ENCODE measurements at regions not wholly inside any gene's neighbourhood (a gene's known extent, or its start where the extent isn't known, plus 50 kb on each side); places are given as distances from the start of the nearest gene placed in this dataset.
A peak's percentile ranks its signal among the peaks of the same experiment; 100 is the strongest.

DNA sequence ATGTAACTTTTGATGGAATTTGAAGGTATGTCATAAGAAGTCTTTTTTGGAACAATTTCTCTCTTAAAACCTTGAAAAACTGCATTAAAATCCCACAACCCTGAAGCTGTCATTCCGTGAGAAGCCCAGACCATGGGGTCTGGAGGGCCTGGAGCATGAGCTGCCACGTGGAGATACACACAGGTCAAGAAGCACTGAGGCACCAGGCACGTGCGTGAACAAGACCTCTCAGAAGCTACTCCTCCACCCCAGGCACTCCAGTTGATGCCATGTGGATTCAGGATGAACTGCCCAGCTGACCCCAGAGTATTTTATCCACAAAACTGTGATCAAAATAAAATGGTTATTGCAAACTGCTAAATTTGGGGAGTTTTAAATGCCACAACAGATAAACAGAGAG, 227.5 kb upstream of the BRINP1 start:
- no peak for DNase-seq

DNA sequence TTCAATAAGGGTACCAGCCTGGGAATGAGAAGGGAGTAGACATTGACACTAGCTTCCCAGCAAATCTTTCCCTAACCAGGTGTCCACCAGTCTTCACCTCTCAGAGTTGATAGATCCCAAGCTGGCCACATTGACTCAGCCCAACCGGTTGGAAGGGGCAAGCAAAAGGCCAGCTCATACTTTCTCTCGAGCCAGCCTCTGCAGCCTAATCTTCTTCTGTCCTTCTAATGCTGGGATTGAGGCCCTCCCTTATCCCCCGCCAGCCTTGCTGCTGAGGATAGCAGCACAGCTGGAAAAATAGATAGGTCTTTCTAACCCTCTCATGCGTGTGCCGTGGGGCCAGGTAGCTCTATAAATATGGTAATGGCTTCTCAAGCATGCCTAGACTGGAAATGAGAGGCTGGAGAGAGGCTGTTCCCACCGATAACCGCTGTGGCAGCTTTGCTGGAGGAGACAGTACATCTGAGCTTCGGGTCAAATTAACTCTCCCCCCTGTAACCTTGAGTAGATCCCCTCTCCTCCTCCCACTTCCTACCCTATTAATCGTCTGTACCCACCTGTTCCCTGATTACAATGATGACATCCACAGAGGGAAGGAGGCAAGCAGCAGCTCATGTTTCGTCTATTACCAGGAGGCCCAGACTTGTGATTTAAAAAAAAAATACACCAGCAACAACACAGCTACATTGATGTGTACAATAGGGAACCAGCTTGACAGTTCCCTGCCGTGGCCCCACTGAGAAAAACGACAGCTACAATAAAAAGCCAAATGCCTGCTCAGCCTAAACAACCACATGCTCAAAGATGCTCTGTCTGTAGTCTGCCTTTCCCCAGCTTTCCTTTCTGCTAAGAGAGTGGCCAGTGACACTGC, 219.9 kb upstream of the BRINP1 start:
- peak; percentile 58 for DNase-seq

DNA sequence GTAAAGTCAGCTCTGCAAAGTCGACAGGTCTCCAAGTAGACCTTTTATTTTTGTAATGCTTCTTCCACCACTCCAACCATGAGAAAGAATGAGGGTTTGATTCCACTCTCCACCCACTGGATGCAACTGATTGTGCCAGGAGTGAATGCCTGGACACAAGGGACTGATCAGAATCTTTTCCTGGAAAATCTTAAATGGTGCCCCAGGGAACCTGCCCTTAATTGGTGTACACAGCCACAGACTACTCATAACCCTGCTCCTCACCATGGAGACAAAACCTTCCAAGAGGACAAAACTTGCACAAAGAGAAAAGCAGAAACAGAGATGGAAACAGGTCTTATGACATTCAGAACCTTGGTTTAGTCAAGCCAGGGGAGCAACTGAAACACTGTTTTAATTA, 208.6 kb upstream of the BRINP1 start:
- no peak for DNase-seq

DNA sequence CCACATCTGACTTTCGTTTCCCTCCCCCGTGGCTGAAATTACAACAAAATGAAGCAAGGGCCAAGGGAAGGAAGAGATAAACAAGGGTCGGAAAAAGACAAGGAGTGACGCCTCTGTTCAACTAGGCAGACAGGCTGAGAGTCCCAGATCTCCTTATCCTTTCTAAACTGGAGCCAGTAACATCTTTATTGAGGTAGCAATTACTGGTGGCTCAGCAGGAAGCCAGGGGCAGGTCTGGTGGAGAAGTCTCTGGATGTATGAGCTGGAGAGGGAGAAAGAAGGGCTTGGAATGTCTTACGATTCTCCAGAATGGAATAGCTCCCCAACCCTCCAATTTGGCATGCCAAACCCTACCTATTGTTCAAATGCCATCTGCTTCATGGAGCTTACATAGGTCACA, 190.8 kb upstream of the BRINP1 start:
- no peak for DNase-seq

DNA sequence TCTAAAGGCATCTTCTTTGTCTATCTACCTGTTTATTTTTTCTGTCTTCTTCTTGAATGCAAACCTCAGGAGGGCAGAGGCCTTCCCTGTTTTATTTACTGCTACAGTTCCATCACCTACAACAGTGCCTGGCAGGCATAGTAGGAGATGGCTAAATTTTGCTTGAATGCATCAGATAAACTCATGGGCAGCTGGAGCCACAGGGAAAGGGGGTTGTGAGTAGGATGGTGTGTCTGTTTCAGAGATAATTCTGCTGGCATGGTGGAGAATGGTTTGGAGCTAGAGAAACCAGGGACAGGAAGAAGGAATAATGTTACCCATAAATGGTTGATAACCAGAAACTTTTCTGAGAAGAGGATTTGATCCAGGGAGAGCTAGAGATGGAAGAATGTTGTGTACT, 189.8 kb upstream of the BRINP1 start:
- DNase-seq = no peak

DNA sequence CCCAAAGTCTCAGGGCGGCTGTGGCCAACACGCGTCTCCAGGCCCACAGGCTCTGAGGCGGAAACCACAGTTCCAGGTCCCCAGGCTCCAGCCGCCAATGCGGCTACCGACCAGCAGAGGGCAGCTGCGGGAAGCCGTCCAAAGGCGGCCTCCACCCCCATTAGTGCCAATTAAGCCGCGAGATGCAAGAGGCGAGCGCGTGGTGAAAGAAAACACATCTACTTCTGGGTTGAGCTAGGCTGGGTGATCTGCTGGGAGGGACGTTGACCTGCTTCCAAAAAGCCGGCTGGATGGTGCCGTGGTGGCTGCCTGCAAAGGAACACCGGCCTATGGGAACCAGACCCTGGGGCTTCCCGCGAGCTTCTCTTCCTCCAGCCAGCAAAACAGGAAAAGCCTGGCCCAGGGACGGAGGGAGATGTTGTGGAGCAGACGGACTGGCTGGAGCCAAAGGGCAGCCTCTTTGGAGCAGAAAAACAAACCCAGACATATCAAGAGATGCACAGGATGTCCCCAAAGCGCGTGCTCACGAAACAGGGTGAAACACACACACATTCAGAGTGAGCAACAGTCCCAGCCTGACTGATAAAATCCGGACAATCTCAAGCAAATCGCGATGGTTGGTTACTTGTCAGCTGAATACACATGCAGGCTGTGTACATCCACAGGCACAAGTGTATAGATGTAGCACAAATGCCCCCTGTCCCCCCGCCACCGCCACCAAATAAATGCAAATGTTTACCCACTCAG, 187.1 kb upstream of the BRINP1 start:
- peak; percentile 71 for DNase-seq

DNA sequence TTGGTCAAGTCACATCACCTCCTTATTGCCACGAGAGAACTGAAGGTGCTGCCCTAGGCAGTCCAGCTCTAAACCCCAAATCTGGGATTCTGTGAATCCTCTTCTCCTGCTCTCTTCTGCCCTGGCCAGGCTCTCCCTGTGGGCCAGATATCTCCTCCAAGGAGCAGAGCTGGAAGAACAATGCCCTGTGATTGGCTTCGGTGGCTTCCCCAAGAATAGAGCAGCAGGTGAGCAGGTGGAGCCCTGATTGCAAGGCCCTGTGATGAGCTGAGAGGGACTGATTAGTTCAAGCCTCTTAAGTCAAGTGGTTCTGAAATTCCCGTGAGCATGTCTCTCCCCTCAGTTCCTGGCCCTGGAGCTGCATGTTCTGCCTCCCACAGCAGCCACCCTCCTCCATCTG, 175.3 kb upstream of the BRINP1 start:
- no peak for DNase-seq

DNA sequence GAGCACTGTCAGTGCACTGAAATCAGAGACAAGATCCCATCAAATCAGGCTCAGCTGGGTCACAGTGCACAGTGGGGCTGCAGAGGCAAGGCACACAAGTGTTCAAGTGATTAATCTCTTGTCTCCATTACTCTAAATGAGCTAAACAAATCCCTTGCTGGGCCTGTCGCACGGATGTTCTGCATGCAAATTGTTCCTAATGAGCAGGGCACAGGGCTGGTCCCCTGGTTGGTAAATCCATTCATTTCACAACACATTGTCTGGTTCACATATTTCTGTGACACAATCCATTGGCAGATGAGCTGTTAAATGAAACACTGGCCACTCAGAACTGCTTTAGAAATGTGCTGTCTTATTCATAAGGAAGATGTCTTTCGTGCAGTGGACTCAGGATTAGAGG, 167.9 kb upstream of the BRINP1 start:
- DNase-seq = no peak

DNA sequence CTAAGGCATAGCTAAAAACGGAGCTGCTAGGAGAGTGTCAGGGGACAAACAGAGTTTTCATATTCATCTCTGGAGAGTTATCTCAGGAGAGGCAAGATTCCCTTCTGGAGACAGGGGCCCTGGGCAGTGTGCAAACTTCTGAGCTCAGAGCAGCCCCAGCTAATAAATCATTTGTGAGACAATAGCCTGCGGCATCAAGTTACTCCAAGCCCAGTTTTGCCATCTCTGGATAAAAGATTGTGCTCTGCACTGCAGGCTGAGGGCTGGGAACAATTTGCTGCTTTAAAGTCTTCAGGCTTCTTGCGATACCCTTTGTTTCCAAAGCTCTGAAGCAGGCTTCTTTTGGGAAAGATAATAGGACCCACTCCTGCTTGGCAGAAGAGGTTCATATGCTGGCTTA, 164.3 kb upstream of the BRINP1 start:
- DNase-seq = peak; percentile 3

DNA sequence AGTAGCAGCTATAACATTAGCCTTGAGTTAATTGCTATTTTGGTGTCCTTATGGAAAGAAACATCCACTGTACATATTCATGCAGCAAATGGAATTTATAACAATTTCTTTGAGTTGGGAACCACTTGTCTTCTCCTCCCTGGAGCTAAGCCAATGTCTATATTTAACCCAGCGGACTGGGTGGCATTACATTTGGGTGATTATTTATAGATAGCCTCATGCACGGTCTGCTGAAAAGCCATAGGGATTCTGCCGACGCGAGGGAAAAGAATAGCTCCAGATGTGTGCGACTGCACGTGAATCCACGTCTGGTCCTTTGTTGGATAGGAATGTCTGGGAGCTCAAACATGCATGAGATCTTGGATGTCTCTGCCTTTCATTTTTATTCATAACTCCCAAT, 157.5 kb upstream of the BRINP1 start:
- DNase-seq = no peak

DNA sequence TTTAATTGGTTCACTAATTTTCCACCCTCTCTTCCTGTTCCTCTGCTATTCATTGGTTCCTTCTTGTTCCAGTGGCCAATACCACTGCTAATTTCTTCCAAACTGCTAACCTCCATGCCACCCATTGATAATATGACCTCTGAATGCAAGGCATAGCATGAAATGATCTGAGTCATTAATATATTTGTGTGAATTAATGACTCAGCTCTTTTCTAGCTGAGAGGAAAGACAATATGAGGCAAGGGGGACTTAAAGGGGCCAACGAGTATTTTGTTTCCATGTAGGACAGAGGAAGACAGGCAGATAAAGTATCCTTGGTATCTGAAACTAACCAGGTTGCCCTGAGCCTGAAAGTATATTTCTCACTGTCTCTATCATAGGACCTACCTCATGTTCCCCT, 154.3 kb upstream of the BRINP1 start:
- no peak for DNase-seq

DNA sequence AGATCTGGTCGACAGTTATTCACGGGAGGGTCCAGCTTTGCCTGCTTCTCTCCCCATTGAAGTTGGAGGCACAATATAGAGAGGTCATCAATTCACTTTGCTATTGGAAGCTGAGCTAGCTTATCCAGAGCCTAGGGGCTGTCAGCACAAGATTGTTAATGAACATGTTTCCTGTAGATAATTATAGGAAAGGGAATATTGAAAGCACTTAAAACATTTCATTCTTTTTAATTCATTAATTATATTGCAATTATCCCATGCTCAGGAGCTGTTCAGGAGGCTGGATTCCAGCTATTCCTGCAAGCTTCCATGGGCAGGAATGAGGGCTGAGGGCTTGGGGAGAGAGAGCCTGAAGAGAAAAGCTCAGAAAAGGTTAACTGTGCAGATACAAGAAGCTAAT, 153.1 kb upstream of the BRINP1 start:
- no peak for DNase-seq

DNA sequence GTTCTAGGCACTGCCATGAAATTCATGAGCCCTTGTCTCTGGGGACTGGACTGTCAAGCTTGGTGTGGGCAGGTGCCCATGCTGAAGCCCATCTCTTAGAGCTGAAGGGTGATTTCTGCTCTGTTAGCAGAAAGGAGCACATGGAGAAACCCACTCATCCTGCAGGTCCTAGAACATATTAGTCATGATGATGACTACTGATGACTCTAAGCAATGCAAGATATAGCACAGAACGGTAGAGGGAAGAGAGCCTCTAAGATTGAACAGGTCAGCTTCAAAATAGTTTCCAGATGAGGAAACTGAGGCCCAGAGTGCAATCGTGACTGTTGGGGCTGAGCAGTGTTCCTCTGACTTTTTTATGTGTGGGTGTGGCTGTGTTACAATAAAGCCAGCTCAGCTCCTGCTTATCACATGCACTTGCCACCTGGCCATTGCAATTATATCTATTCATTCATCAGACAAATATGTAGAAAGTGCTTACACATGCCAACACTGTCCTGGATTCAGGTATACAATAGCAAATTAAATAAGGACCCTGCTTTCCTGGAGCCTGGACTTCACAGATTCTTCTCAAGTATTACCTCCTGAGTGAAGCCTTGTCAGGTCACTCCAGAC, 140.2 kb upstream of the BRINP1 start:
- DNase-seq = no peak

DNA sequence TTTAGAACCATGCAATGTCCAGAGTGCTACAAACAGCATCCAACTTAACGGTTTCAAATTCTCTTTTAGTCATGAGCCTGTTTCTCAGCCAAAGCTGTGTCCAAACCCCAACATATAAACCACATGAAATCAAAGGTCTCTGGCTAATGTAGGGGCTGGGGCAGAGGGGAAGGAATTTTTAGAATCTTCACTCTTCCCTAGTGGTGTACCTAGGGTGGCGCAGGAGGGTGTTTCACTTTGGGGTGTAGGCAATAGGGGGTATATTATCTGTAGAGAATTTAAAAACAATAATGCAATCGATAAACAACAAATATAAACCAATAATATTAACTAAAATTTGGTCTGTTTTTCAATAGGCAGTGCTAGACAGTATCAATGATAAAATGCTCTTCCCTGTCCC, 132.1 kb upstream of the BRINP1 start:
- DNase-seq = no peak

DNA sequence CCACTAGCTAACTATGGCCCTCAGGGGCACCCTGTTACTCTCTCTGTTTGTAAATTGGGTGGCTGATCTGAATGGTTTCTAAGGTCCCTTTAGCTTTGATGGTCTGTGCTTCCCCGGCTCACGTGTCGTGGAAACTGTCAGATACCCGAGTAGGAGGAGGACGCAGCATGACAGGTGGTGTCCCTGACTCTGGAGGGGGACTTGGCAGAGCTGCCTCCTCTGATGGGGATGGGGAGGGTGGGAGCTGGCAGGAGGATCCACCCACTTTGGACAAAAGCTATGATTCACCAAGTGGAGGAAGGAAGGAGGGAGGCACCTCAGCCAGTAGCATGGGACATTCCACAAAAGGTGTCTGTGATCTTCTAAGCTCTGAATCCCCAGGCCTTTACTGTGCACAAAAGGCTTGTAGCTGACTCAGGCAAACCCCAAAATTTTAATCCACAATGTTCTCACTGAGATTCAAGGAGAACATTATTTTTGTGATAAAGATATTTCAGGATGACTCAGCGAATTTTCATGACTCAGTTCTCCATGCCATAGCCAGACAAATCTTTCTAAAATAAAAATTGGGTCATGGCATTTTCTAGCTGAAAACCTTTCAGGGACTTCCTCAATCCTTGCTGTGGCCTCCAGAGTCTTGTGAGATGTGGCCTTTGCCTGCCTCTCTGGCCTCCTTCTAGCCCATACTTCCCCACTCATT, 131.0 kb upstream of the BRINP1 start:
- DNase-seq = no peak

DNA sequence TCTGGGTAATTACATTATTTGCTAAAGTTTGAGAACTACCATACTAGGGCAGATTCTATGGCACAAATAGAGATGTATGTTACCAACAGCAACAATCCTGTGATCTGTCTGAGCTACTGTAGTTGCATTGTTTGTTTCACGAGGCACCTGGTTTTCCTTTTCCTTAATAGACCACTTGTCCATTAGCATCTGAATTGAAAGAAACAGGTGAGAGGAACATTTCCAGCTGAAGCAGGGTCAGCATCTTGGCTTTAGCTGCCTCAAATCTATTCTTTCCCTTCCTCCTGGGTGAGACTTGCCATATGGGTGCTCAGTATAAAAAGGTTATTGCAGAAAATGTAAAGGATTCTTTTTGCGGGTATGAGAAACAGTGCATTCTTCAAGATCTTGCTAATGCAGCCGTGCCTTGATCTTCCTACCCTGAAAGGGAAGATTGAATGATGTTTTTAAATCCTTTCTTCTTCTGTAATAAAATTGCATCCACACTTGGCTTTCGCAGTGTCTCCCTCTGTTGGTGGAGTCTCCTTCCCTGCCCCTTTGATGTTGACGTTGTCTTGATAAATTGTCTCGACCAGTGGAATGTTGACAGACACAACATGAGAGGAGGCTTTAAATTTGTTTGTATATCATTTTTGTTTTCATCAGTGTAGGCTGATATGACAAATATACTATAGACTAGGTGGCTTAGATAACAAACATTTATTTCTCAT, 118.0 kb upstream of the BRINP1 start:
- no peak for DNase-seq

DNA sequence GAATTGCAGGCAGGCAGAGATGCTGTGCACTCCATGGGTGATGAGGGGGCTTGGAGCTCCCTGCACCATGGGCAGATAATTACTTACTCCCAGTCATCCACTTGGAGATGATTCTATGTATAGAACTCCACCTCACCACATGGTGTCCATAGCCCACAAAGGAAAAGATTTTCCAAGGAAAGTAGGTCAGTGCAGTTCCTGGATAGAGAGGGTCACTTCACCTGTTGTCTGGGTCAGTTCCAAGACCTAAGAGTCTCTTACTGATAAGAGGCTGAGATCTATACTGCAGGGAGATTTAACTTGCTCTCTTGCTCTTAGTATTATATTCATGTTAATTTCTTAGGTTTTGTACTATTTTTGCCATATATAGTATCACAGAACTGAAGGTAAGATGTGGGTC, 113.9 kb upstream of the BRINP1 start:
- no peak for DNase-seq

DNA sequence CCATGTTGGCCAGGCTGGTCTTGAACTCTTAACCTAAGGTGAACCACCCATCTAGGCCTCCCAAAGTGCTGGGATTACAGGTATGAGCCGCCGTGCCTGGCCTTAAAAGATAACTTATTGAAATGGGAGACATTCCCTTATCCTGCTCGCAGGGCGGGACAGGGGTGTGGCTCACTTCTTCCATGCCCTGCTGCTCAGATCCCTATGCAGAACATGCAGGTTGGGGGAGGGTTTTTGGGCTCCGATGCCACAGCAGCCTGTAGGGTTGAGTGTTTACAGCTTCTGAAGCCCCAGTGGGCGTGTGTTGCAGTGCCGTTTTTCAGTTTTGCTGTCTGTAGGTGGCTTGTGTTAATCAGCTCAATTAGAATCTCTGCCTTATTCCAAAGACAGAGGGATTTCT, 108.0 kb upstream of the BRINP1 start:
- no peak for DNase-seq

DNA sequence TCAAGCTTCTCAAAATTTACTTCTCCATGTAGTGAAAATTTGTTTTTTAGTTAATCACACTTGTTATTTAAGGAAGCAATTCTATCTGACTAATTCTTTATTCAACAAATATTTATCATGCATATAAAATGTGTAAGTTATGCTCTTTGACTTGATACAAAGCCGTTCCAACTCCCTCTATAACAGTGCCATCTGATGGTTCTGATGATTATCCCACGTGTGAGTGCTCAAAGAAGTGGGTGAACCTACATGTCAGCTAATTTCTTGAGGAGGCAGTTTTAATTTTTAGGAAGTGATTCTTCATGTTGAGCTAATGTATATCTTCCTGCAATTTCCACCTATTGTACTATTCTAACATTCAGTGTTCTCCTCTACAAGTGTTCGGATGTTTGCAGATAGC, 88.8 kb upstream of the BRINP1 start:
- no peak for DNase-seq

DNA sequence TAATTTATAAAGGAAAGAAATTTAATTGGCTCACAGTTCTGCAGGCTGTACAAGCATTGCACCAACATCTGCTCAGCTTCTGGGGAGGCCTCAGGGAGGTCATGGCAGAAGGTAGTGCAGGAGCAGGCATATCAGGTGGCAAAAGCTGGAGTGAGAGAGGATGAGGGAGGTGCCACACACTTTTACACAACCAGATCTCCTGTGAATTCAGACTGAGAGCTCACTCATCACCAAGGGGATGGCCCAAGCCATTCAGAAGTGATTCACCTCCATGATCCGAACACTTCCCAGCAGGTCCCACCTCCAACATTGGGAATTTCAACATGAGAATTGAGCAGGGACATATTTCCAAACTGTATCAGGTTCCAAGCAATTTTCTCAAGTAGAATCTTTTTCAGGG, 84.7 kb upstream of the BRINP1 start:
- peak; percentile 99 for DNase-seq

DNA sequence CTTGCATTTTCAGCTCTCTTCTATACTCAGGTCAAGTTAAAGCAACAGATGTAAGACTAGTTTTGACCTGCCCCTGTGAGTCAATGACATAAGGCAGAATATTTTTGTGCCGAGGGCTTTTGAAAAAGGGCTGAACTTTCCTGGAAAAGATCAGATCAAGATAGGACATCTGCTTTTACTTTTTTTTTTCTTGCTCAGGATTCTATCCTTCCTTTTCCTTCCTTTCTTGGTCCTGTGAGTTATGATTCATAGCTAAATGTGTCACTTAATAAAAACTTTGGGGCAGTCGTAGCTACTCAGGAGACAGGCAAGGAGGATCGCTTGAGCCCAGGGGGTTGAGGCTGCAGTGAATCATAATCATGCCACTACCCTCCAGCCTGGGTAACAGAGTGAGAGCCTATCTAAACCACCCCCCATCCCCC, 84.3 kb upstream of the BRINP1 start:
- peak; percentile 93 for DNase-seq

DNA sequence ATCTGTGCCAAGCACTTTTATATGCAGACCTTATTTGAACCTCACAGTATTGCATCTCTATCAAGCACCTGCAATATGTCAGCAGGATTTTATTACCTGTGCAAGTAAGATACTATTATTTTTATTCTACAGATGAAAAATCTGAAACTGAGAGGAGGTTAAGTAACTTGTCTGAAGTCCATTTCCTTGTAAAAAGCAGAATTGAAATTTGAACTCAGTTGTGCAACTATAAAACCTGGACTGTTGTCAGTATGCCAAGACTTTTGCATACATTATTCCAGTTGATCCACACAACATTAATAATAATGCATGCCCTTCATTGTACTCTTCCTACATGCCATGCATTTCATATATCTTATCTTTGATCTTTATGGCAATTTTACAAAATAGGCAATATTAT, 82.2 kb upstream of the BRINP1 start:
- DNase-seq = peak; percentile 82

DNA sequence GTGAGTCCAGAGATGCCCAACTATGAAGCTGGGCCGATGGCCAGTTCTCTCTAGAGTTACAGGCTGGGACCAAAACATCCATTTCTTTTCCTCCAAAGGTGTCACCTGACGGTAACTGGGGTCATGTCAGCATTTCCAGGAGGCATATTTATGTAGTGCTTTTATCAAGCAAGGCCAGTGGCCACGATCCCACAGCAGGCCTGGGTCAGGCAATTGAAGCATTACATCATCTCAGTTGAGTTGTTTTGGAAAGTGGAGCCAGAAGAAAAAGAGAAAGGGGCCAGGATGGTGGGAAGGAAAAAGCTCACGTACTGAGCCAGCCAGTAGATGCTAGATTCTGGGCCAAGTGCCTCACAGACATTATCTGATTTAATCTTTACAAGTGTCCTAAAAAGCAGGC, 73.9 kb upstream of the BRINP1 start:
- no peak for DNase-seq
